Nephron (organoid): ENCODE measurements at regions not wholly inside any gene's neighbourhood (a gene's known extent, or its start where the extent isn't known, plus 50 kb on each side); places are given as distances from the start of the nearest gene placed in this dataset.

Source experiments
- H3K27ac Mint-ChIP-seq, 3 experiments: 2 replicates each; pipeline ENCODE4 v1.8.0; 2020; ENCODE audit warnings: mixed read lengths in 3 of 3, mild to moderate bottlenecking in 2 of 3, moderate library complexity in 1 of 3
- H3K27me3 Mint-ChIP-seq: 2 replicates; pipeline ENCODE4 v1.8.0; 2021; ENCODE audit warnings: low read depth, mild to moderate bottlenecking, moderate library complexity, mixed read lengths
- H3K36me3 Mint-ChIP-seq: 2 replicates; pipeline ENCODE4 v1.8.0; 2020; ENCODE audit warnings: low read depth, mixed read lengths
- H3K4me1 Mint-ChIP-seq: 2 replicates; pipeline ENCODE4 v1.8.0; 2020; ENCODE audit warnings: mixed read lengths
- H3K4me3 Mint-ChIP-seq, 3 experiments: 2 replicates each; pipeline ENCODE4 v1.8.0; 2020; ENCODE audit warnings: mild to moderate bottlenecking in 3 of 3, mixed read lengths in 3 of 3, moderate library complexity in 2 of 3
- H3K9me3 Mint-ChIP-seq: 2 replicates; pipeline ENCODE4 v1.8.0; 2020; ENCODE audit warnings: mixed read lengths
- TF ChIP-seq, protein P1 (sequence below), 3 experiments: fragments of 200-600 bp; sonication (generic); IDR thresholded peaks; one replicate each; pipeline ENCODE4 v1.5.0; 2021; ENCODE audit warnings: antibody characterized with exemption in 3 of 3; ENCODE audit not compliant: unreplicated experiment in 3 of 3

GRCh38 chr6:170124150-170124549 lies 166.7 kb downstream of the DLL1 start:
- Mint-ChIP-seq H3K9me3 (peaks cover 28% of the 10 kb centered on the region), H3K4me3 (no peak overlapping the region), H3K4me1 (no peaks in the 10 kb centered on the region), H3K36me3 (peaks cover 8% of the 10 kb centered on the region), H3K27me3 (no peaks in the 10 kb centered on the region), H3K27ac (no peak overlapping the region)
- TF ChIP-seq, protein P1, sequence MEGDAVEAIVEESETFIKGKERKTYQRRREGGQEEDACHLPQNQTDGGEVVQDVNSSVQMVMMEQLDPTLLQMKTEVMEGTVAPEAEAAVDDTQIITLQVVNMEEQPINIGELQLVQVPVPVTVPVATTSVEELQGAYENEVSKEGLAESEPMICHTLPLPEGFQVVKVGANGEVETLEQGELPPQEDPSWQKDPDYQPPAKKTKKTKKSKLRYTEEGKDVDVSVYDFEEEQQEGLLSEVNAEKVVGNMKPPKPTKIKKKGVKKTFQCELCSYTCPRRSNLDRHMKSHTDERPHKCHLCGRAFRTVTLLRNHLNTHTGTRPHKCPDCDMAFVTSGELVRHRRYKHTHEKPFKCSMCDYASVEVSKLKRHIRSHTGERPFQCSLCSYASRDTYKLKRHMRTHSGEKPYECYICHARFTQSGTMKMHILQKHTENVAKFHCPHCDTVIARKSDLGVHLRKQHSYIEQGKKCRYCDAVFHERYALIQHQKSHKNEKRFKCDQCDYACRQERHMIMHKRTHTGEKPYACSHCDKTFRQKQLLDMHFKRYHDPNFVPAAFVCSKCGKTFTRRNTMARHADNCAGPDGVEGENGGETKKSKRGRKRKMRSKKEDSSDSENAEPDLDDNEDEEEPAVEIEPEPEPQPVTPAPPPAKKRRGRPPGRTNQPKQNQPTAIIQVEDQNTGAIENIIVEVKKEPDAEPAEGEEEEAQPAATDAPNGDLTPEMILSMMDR (IDR thresholded peaks at IDR 0.05; ENCODE audit: unreplicated experiment in 3 of 3): no peak

DNA sequence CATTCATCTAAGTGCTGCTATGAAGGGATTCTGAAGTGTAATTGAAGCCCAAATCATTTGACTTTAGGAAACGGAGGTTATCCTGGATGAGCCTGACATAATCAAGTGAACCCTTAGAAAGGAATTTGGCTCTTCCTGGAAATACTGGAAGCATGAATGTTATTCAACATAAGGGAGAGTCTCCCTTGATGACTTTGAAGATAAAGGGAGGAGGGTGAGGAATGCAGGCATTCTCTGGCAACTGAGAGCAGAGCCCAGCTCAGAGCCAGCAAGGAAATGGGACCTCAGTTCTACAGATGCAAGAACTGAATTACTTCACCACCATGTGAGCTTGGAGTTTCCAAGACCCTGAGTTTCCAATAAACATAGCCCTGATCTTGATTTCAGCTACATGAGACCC lies 168.2 kb downstream of the DLL1 start:
- TF ChIP-seq, protein P1 (IDR thresholded peaks at IDR 0.05; ENCODE audit: unreplicated experiment in 3 of 3): no peak
- H3K36me3 Mint-ChIP-seq: peaks cover 8% of the 10 kb centered on the region

DNA sequence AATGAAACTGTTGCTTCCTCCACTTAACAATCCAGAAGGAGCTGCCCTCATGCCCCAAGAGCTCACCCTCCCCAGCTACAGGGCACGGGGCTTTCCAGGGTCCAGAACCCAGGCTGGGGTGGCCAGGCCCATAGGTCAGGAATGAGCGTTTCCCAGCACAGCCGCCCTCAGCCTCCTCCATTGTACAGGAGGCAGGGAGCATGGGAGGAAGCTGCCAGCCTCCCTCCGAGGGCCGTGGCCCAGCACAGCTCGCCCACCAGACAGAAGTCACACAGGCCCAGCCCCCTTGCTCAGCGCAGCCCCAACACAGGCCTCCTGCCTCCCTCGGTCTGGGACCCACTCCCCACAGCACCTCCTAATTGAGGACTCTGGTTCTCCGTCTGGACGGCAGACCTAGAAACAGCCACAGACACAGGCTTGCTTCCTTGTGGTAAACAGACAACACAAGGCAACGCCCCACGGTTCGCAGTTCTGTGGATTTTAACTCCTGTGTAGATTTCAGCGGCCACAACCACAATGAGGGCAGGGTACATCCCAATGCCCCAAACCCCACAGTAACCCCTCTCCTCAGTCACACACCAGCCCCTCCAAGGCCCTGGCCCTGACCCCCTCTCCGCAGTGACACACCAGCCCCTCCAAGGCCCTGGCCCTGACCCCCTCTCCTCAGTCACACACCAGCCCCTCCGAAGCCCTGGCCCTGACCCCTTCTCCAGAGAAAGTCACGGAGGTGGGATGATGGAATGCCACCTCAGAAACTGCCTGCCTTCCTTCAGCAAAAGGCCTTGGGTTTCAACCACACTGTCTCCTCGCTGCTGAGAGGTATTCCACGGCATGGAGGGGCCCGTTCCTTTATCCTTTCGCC lies 173.5 kb downstream of the DLL1 start:
- Mint-ChIP-seq H3K36me3 (peaks cover 8% of the 10 kb centered on the region), H3K4me1 (no peaks in the 10 kb centered on the region), H3K4me3 (no peak overlapping the region), H3K27me3 (peaks cover 7% of the 10 kb centered on the region), H3K9me3 (peaks cover 23% of the 10 kb centered on the region), H3K27ac (no peak overlapping the region)
- TF ChIP-seq, protein P1 (IDR thresholded peaks at IDR 0.05; ENCODE audit: unreplicated experiment in 3 of 3): no peak

More for the DNA sequence above, 168.2 kb downstream of the DLL1 start:
- Mint-ChIP-seq H3K27ac (no peak overlapping the region), H3K9me3 (peaks cover 28% of the 10 kb centered on the region), H3K27me3 (no peaks in the 10 kb centered on the region), H3K4me1 (no peaks in the 10 kb centered on the region), H3K4me3 (no peak overlapping the region)

GRCh38 chr6:170116636-170117035 lies 174.2 kb downstream of the DLL1 start:
- Mint-ChIP-seq H3K4me3 (no peak overlapping the region), H3K4me1 (no peaks in the 10 kb centered on the region), H3K27me3 (peaks cover 14% of the 10 kb centered on the region), H3K27ac (no peak overlapping the region), H3K36me3 (peaks cover 6% of the 10 kb centered on the region), H3K9me3 (peaks cover 18% of the 10 kb centered on the region)
- TF ChIP-seq, protein P1 (IDR thresholded peaks at IDR 0.05; ENCODE audit: unreplicated experiment in 3 of 3): no peak

DNA sequence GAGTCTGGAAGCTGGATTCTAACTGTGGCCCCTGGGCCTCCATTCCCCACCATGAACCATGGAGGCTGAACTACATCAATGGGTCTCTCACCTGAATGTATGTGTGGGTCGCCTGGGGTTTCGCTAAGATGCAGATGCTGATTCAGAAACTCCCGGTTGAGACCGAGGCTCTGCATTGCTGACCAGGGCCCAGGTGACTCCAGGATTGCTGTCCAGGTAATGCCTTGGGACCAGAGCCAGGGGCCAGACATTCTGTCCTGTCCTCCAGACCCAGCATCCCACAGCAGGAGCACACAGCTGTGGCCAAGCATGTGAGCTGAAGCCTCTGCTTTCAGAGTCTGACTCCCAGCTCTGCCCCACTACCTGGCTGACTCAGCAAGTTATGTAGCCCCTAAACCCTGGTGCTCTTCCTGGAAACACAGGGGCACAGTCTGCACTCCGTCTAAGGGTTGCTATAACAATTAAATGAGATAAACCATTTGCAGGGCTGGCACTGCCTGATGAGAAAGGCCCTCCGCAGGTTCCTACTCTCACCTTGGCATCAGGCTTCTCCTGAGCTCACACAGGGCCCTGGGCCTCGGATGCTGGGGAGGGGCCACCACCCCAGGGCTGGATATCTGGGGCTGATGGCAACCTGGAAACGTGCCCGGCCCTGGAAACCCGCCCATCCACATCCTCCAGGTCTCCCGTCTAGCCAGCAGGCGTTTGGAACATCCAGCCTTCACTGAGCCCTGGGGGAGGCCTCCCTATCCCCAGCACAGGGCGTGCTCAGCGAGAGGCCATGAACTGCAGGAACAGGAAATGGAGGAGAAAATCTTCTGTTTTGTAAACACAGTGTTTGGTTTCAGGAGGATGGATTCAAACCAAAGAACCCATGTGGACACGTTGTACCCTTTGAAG lies 175.7 kb downstream of the DLL1 start:
- H3K9me3 Mint-ChIP-seq: peaks cover 6% of the 10 kb centered on the region
- H3K27me3 Mint-ChIP-seq: peaks cover 15% of the 10 kb centered on the region
- no peak overlapping the region for H3K4me3 Mint-ChIP-seq
- peaks cover 5% of the 10 kb centered on the region for H3K36me3 Mint-ChIP-seq
- H3K27ac Mint-ChIP-seq: no peak overlapping the region
- no peaks in the 10 kb centered on the region for H3K4me1 Mint-ChIP-seq
- TF ChIP-seq, protein P1 (IDR thresholded peaks at IDR 0.05; ENCODE audit: unreplicated experiment in 3 of 3): no peak
